HepG2 (cell line): ENCODE measurements at regions not wholly inside any gene's neighbourhood (a gene's known extent, or its start where the extent isn't known, plus 50 kb on each side); places are given as distances from the start of the nearest gene placed in this dataset.

Source experiments
- ATM ChIP-seq: fragments of 450-650 bp; IDR thresholded peaks from 2 replicates; pipeline ENCODE4 v1.7.1; 2017; ENCODE audit warnings: mild to moderate bottlenecking, borderline replicate concordance
- CTCF ChIP-seq: sonication (generic); formaldehyde crosslinking; IDR thresholded peaks from 2 replicates; pipeline ENCODE4 v1.5.0; 2020; ENCODE audit warnings: mild to moderate bottlenecking, missing genetic modification reagents, moderate library complexity
- JUND ChIP-seq: sonication (generic); formaldehyde crosslinking; IDR thresholded peaks from 2 replicates; pipeline ENCODE4 v1.8.0; 2022; ENCODE audit warnings: mild to moderate bottlenecking, missing genetic modification reagents
- KDM5B ChIP-seq: sonication (generic); formaldehyde crosslinking; IDR thresholded peaks from 2 replicates; pipeline ENCODE4 v1.4.0; 2020; ENCODE audit warnings: missing genetic modification reagents, mild to moderate bottlenecking, borderline replicate concordance
- NFE2 ChIP-seq: sonication (generic); formaldehyde crosslinking; IDR thresholded peaks from 2 replicates; pipeline ENCODE4 v1.4.0; 2020; ENCODE audit warnings: missing genetic modification reagents
- NR0B2 ChIP-seq: sonication (generic); formaldehyde crosslinking; IDR thresholded peaks from 2 replicates; pipeline ENCODE4 v1.4.0; 2020; ENCODE audit warnings: mild to moderate bottlenecking, missing genetic modification reagents
- POLR2A ChIP-seq, 2 experiments: IDR thresholded peaks; 2 replicates each; pipeline ENCODE4 v1.6.1; 2011; ENCODE audit warnings: low read depth in 2 of 2, low read length in 2 of 2, mild to moderate bottlenecking in 1 of 2, moderate library complexity in 1 of 2; ENCODE audit not compliant: insufficient read depth in 1 of 2
- SP1 ChIP-seq, 2 experiments: fragments of 450-650 bp in 1 of 2; sonication (generic) in 1 of 2; formaldehyde crosslinking in 1 of 2; IDR thresholded peaks; 2 replicates each; pipeline versions ENCODE4 v1.4.0 to v1.6.1; 2016 to 2020; ENCODE audit warnings: missing genetic modification reagents in 1 of 2
- ZBTB2 ChIP-seq: sonication (generic); formaldehyde crosslinking; IDR thresholded peaks from 2 replicates; pipeline ENCODE4 v1.8.0; 2022; ENCODE audit warnings: low read depth, missing genetic modification reagents
- ZFP37 ChIP-seq: sonication (generic); formaldehyde crosslinking; IDR thresholded peaks from 2 replicates; pipeline ENCODE4 v1.4.0; 2020; ENCODE audit warnings: missing genetic modification reagents, borderline replicate concordance
- ZNF451 ChIP-seq: sonication (generic); formaldehyde crosslinking; IDR thresholded peaks from 2 replicates; pipeline ENCODE4 v1.5.0; 2020; ENCODE audit warnings: mild to moderate bottlenecking, missing genetic modification reagents
- ZNF644 ChIP-seq: IDR thresholded peaks from 2 replicates; pipeline ENCODE4 v1.6.1; 2016; ENCODE audit warnings: low read depth
- ZNF646 ChIP-seq: sonication (generic); formaldehyde crosslinking; IDR thresholded peaks from 2 replicates; pipeline ENCODE4 v1.9.0; 2021; ENCODE audit warnings: mild to moderate bottlenecking, missing genetic modification reagents
- ZNF777 ChIP-seq: sonication (generic); formaldehyde crosslinking; IDR thresholded peaks from 2 replicates; pipeline ENCODE4 v1.4.0; 2020; ENCODE audit warnings: missing genetic modification reagents

- TF ChIP-seq ZNF777 (CRISPR knock-in tag) = no peak
- TF ChIP-seq NFE2 (CRISPR knock-in tag) = no peak
- TF ChIP-seq JUND (CRISPR knock-in tag) = no peak
- TF ChIP-seq ZBTB2 (CRISPR knock-in tag) = no peak
- no peak for TF ChIP-seq ZFP37 (CRISPR knock-in tag)
- TF ChIP-seq ZNF451 (CRISPR knock-in tag) = no peak
- TF ChIP-seq ATM = no peak
- TF ChIP-seq CTCF (CRISPR knock-in tag) = no peak
- no peak for TF ChIP-seq NR0B2 (CRISPR knock-in tag)
- TF ChIP-seq ZNF646 (CRISPR knock-in tag) = no peak
- TF ChIP-seq ZNF644 = no peak
- TF ChIP-seq SP1 (IDR thresholded peaks at IDR 0.05) = no peak
- TF ChIP-seq SP1 (CRISPR knock-in tag; IDR thresholded peaks at IDR 0.05) = no peak
- TF ChIP-seq KDM5B = no peak
- TF ChIP-seq POLR2A (IDR thresholded peaks at IDR 0.05; ENCODE audit: insufficient read depth in 1 of 2, low read depth in 2 of 2, low read length in 2 of 2) = no peak
Measured at GRCh38 chr5:38162625-38163024, 95.7 kb upstream of the EGFLAM start.
